ENCODE measurements at regions not wholly inside any gene's neighbourhood (a gene's known extent, or its start where the extent isn't known, plus 50 kb on each side); places are given as distances from the start of the nearest gene placed in this dataset.

DNA sequence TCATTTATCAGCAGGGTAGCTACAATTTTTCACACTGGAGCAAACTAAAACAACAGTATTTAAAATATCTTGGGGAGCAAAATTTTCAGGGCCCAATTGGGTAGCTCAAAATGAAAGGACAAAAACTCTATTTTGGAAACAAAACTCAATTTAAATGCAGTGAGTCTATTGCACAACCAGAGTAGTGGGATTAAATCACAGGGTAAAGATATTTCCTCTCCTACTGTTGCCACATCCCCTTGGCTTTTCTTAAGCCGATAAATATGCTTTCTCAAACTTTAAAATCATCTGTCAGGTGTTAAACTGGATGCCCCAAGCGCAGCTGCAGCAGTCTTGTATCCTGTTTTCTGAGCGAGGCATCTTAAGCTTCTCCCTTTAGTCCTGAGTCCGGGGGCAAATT lies 1474.3 kb upstream of the CDH9 start:
- intact Hi-C loops (cut with micrococcal nuclease), result no loop called here
- Histone ChIP-seq H3K9ac (replicated peaks; ENCODE audit: extremely low read depth, insufficient read depth, low read length) (no peak overlapping the region), H3K27ac (ENCODE audit: insufficient read depth, low read depth, low read length) (no peak overlapping the region), H3K36me3 (ENCODE audit: control insufficient read depth in 2 of 2, extremely low read depth in 1 of 2, insufficient read depth in 2 of 2, low read length in 2 of 2) (no peaks in the 10 kb centered on the region), H3K4me1 (ENCODE audit: control insufficient read depth, extremely low read depth, insufficient read depth, low read length) (no peaks in the 10 kb centered on the region), H2AFZ (ENCODE audit: low read depth, low read length) (no peak overlapping the region), H3K27me3 (ENCODE audit: control insufficient read depth in 2 of 2, insufficient read depth in 2 of 2, low read length in 2 of 2) (no peaks in the 10 kb centered on the region), H3K4me2 (ENCODE audit: insufficient read depth, low read length) (no peak overlapping the region), H3K9me3 (replicated peaks; ENCODE audit: control insufficient read depth, insufficient read depth, low read length) (peaks cover 2% of the 10 kb centered on the region), H4K20me1 (replicated peaks; ENCODE audit: control insufficient read depth, extremely low read depth, insufficient read depth, low read length) (no peaks in the 10 kb centered on the region), H3K9me1 (replicated peaks; ENCODE audit: control insufficient read depth, extremely low read depth, insufficient read depth, low read length) (no peaks in the 10 kb centered on the region), H3K4me3 (replicated peaks in 1 of 3; ENCODE audit: insufficient read depth in 1 of 3, low read depth in 1 of 3, low read length in 3 of 3) (no peak overlapping the region), H3K79me2 (ENCODE audit: control insufficient read depth, insufficient read depth, low read length) (no peaks in the 10 kb centered on the region)
- no peak for FAIRE-seq
- DNase-seq (ENCODE audit: low read depth, low spot score), result no peak
- dilution Hi-C loops (cut with MboI; ENCODE audit: extremely low pct_ligation_motif_present, low sequenced_read_pairs), result no loop called here
- CTCF ChIA-PET, result no interaction called here
- BruUV-seq (replicated peaks), result no TSS peak
- TF ChIP-seq JUN (IDR thresholded peaks at IDR 0.05; ENCODE audit: borderline replicate concordance, insufficient read depth, insufficient read length, low read depth), result no peak
- TF ChIP-seq POLR2AphosphoS5 (IDR thresholded peaks at IDR 0.05; ENCODE audit: insufficient read depth, low read depth, low read length), result no peak
- no peak for TF ChIP-seq GATA2 (IDR thresholded peaks at IDR 0.05; ENCODE audit: insufficient read depth, insufficient read length, low read depth, low read length)
- TF ChIP-seq FOS (IDR thresholded peaks at IDR 0.05; ENCODE audit: borderline replicate concordance, insufficient read depth, low read length), result no peak
- TF ChIP-seq POLR2A (IDR thresholded peaks at IDR 0.05; ENCODE audit: low read depth, low read length), result no peak
- TF ChIP-seq CTCF (IDR thresholded peaks at IDR 0.05; ENCODE audit: extremely low read depth in 1 of 2, insufficient read depth in 1 of 2, low read depth in 1 of 2, low read length in 2 of 2), result no peak
- no peak for TF ChIP-seq MYC (IDR thresholded peaks at IDR 0.05; ENCODE audit: low read depth, low read length)
- TF ChIP-seq EZH2 (IDR thresholded peaks at IDR 0.05; ENCODE audit: borderline replicate concordance, low read depth, low read length, severe bottlenecking), result no peak
- TF ChIP-seq, protein P1, sequence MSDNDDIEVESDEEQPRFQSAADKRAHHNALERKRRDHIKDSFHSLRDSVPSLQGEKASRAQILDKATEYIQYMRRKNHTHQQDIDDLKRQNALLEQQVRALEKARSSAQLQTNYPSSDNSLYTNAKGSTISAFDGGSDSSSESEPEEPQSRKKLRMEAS (IDR thresholded peaks at IDR 0.05; ENCODE audit: insufficient read depth, insufficient read length), result no peak
- POLR2A ChIA-PET, result no interaction called here

Measured in endothelial cell of umbilical vein (primary cell).